HG02610 (cell line): ENCODE measurements at regions not wholly inside any gene's neighbourhood (a gene's known extent, or its start where the extent isn't known, plus 50 kb on each side); places are given as distances from the start of the nearest gene placed in this dataset.
A peak's percentile ranks its signal among the peaks of the same experiment; 100 is the strongest.

Experiments used
- ATAC-seq: cut with Tn5 transposase; IDR thresholded peaks from one replicate; pipeline ENCODE4 v1.9.1; 2021; ENCODE audit warnings: mild to moderate bottlenecking, moderate library complexity; ENCODE audit not compliant: unreplicated experiment

- no peak for ATAC-seq
Observed at GRCh38 chr5:57695706-57696388, 213.2 kb upstream of the ACTBL2 start.

- ATAC-seq = no peak
Observed at GRCh38 chr5:57695179-57695578, 212.6 kb upstream of the ACTBL2 start.

- ATAC-seq = no peak
Observed at GRCh38 chr5:57693488-57694305, 211.1 kb upstream of the ACTBL2 start.

- peak; percentile 82 for ATAC-seq
Observed at GRCh38 chr5:57692582-57693487, 210.2 kb upstream of the ACTBL2 start.

- no peak for ATAC-seq
Observed at GRCh38 chr5:57690724-57691123, 208.1 kb upstream of the ACTBL2 start.

- no peak for ATAC-seq
Observed at GRCh38 chr5:57687596-57687995, 205.0 kb upstream of the ACTBL2 start.

GRCh38 chr5:57685516-57686255 is 203.1 kb upstream of the ACTBL2 start:
- ATAC-seq = no peak

- no peak for ATAC-seq
Observed at GRCh38 chr5:57684299-57684702, 201.7 kb upstream of the ACTBL2 start.

- no peak for ATAC-seq
Observed at GRCh38 chr5:57683036-57683630, 200.5 kb upstream of the ACTBL2 start.

GRCh38 chr5:57681942-57682341 is 199.3 kb upstream of the ACTBL2 start:
- no peak for ATAC-seq

- ATAC-seq = no peak
Observed at GRCh38 chr5:57680686-57681085, 198.1 kb upstream of the ACTBL2 start.

- ATAC-seq = no peak
Observed at GRCh38 chr5:57677235-57677634, 194.6 kb upstream of the ACTBL2 start.

GRCh38 chr5:57676222-57677098 is 193.8 kb upstream of the ACTBL2 start:
- no peak for ATAC-seq

- no peak for ATAC-seq
Observed at GRCh38 chr5:57675236-57675635, 192.6 kb upstream of the ACTBL2 start.

- no peak for ATAC-seq
Observed at GRCh38 chr5:57671371-57671770, 188.8 kb upstream of the ACTBL2 start.

- ATAC-seq = no peak
Observed at GRCh38 chr5:57666582-57666981, 184.0 kb upstream of the ACTBL2 start.

GRCh38 chr5:57665146-57665936 is 182.7 kb upstream of the ACTBL2 start:
- no peak for ATAC-seq

GRCh38 chr5:57664700-57665099 is 182.1 kb upstream of the ACTBL2 start:
- no peak for ATAC-seq
